ENCODE measurements at regions not wholly inside any gene's neighbourhood (a gene's known extent, or its start where the extent isn't known, plus 50 kb on each side); places are given as distances from the start of the nearest gene placed in this dataset.
"Not testable (repeated sequence)": the region's sequence is repeated elsewhere in the genome, so short reads cannot be mapped to it uniquely, and the experiment has no call there.

DNA sequence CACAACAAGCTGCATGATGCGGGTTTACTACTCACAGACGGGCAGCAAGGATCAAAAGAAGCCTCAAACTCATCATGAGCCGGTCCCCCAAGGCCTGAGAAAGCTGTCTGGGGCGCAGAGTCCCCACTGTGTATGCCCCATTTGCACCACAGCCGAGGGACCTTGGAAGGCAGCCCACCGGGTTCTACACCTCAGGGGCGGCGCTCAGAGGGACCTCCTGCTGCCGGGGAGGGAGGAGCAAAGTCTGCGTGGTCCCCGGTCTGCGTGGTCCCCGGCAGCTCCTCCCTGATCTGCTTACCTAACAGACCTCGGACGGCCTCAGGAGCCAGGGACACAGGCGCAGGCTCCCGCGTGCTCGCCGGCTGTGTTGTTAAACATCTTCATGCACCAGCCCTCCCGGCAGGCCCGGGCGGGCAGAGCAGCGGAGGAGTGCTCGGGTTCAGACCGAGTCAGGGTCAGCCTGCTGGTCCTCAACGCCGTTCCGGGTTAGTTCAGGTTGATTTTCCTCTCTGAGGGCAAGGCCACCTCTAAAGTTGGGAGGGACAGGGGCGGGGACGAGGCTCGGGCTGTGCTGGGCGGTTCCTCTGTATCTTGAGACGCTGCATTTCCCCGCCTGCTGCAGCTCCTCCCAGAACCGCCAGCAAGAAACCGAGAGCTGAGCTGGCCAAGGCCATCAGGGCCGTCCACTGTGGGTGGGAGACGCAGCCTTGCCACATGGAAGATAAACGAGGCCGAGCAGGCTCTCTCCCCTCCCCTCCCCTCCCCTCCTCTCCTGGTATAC lies 74.6 kb downstream of the MRPL36 start:
- Mint-ChIP-seq H3K4me1 (no peaks in the 10 kb centered on the region), H3K4me3 (no peak overlapping the region), H3K27ac (no peak overlapping the region), H3K9me3 (peaks cover 5% of the 10 kb centered on the region), H3K27me3 (peaks cover 62% of the 10 kb centered on the region), H3K36me3 (no peaks in the 10 kb centered on the region)
- ATAC-seq: no peak

DNA sequence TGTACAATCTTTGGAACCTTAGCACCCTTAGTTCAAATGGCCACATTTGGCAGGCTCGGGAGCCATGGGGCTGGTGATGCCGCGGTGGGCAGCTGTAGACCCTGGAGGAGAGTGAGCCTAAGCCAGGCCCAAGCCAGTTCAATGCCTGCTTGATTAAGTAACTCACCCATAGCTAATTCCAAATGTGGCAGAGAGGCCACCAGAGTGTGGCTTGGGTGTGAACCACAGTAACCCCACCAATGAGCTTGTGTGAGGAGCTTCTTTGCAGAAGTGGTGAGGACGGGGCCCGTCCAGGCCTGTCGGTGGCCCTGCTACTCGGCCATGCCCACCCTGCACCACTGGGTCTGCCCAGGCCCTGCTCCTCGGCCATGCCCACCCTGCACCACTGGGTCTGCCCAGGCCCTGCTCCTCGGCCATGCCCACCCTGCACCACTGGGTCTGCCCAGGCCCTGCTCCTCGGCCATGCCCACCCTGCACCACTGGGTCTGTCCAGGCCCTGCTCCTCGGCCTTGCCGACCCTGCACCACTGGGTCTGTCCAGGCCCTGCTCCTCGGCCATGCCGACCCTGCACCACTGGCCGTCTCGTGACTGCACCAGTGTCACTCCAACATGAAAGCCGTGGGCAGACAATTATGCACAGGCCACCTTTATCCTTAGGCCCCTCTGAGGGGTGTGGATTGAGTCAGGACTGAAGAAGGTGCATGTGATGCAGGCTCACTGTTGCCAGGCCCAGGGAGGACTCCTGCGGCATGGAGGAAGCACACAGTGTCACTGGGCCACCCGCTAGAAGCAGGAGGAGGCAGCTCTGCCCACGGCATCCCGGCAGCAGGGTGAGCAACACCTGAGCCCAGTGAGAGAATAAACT lies 75.4 kb downstream of the MRPL36 start:
- H3K4me3 Mint-ChIP-seq: no peak overlapping the region
- H3K27ac Mint-ChIP-seq: no peak overlapping the region
- peaks cover 60% of the 10 kb centered on the region for H3K27me3 Mint-ChIP-seq
- H3K36me3 Mint-ChIP-seq: no peaks in the 10 kb centered on the region
- H3K4me1 Mint-ChIP-seq: no peaks in the 10 kb centered on the region
- H3K9me3 Mint-ChIP-seq: peaks cover 10% of the 10 kb centered on the region
- no peak for ATAC-seq

DNA sequence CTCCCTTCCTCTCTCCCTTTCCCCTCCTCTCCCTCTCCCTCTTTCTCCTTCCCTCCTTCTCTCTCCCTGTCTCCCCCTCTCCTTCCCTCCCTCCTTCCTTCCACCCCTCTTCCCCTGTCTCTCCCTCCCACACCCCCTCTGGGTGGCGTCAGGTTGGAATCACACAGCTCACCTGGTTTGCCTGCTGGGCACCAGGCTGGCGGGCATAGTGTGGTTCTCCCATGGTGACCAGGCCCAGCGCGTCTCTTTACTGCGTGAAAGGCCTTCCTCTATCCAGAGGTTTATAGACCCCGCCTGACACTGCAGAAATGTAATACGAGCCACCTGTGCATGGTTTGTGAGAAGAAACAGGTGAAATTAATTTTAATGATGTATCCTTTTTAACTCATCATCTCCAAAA lies 76.2 kb downstream of the MRPL36 start:
- Mint-ChIP-seq H3K36me3 (no peaks in the 10 kb centered on the region), H3K27me3 (peaks cover 60% of the 10 kb centered on the region), H3K4me1 (no peaks in the 10 kb centered on the region), H3K4me3 (no peak overlapping the region), H3K9me3 (peaks cover 13% of the 10 kb centered on the region), H3K27ac (no peak overlapping the region)
- no peak for ATAC-seq

DNA sequence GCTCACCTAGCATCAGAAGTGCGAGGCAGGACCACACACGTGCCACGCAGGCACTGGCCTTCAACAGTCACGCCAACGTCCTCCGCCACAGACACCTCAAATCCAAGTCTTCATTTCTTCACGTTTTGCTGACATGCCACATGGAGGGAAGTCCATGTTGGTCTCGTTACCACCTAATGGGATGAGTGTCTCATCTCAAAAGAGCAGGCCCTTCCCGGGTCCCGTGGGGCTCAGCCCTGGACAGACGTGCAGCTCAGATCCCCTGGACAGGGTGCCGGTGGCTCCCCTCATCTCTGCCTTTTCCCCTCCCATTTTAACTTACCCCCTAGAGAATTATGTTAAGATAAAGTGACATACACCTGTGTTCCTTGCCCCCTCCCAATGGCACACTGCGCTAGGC lies 76.8 kb downstream of the MRPL36 start:
- ATAC-seq: no peak
- H3K27ac Mint-ChIP-seq: no peak overlapping the region
- H3K4me3 Mint-ChIP-seq: no peak overlapping the region
- H3K36me3 Mint-ChIP-seq: no peaks in the 10 kb centered on the region
- H3K27me3 Mint-ChIP-seq: peaks cover 54% of the 10 kb centered on the region
- H3K9me3 Mint-ChIP-seq: peaks cover 17% of the 10 kb centered on the region
- no peaks in the 10 kb centered on the region for H3K4me1 Mint-ChIP-seq

DNA sequence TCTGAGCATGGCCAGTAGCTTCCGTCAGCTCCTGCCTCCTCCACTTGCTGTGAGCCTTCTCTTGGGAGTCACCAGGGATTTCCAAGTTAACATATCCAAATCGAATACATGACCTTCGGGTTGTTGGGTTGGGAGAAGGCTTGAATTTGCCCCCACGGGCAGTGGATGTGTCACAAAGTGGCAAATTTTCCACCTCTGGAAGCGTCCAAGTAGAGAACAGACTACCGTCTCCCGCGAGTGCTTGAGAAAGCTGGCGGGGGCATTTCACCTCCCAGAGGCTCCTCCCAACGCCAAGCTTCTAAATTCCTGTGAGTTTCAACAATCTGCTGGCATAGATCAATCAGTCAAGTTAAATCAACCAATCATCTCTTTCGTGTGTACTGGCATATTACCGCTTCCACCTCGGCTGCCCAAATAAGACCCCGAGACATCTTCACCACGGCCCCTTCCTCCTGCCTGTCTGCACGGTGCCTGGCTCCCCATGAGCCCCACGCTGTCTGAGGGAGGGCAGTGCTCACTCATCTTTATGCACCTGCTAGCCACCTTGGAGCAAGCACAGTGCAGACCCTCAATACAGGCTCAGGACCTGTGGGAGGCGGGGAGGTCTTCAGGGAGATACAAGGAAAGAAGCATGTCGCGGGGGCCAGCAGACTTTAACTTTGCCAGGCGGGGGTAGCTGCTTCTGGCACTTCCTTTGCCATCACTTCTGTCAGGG lies 79.1 kb downstream of the MRPL36 start:
- H3K27me3 Mint-ChIP-seq: peaks cover 31% of the 10 kb centered on the region
- ATAC-seq: no peak
- H3K4me1 Mint-ChIP-seq: no peaks in the 10 kb centered on the region
- no peak overlapping the region for H3K27ac Mint-ChIP-seq
- H3K4me3 Mint-ChIP-seq: no peak overlapping the region
- H3K9me3 Mint-ChIP-seq: peaks cover 17% of the 10 kb centered on the region
- no peaks in the 10 kb centered on the region for H3K36me3 Mint-ChIP-seq

DNA sequence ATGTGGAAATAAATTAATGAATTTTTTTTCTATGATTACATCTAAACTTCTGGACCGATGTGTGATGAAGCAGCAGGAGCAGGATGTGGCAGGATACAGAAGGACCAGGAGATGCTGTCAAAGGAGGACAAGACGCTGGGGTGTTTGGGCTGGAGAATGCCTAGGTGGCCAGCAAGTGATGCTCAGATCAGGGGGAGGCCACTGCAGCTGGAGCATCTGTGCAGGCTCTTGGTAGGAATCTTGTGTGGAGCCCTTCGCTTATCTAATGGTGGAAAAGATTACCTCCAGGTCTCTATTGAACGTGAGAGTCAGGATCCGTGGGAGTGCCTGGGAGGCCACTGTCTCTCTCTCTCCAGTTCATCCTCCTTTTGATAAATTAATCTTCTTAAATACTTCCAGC lies 79.8 kb downstream of the MRPL36 start:
- no peak for ATAC-seq
- peaks cover 24% of the 10 kb centered on the region for H3K27me3 Mint-ChIP-seq
- H3K4me3 Mint-ChIP-seq: no peak overlapping the region
- peaks cover 17% of the 10 kb centered on the region for H3K9me3 Mint-ChIP-seq
- no peaks in the 10 kb centered on the region for H3K36me3 Mint-ChIP-seq
- no peak overlapping the region for H3K27ac Mint-ChIP-seq
- no peaks in the 10 kb centered on the region for H3K4me1 Mint-ChIP-seq

DNA sequence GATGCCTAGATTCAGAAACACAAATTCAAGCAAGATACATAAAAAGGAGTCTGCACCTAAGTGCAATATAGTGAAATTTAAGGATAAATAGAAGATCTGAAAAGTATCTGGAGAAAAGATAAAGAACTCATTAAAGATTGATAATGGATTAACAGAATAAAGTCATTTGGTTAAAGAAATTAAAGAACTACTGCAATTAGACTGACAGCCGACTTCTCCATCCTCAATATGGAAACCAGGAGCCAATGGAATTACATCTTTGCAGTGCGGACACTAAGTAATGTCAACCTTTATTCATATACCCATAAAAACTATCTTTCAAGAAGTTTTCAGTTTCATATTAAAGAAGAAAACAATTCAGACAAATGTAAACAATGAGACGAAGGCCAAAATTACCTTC lies 81.0 kb downstream of the MRPL36 start:
- Mint-ChIP-seq H3K36me3 (no peaks in the 10 kb centered on the region), H3K9me3 (peaks cover 17% of the 10 kb centered on the region), H3K4me3 (no peak overlapping the region), H3K27me3 (peaks cover 12% of the 10 kb centered on the region), H3K27ac (no peak overlapping the region), H3K4me1 (no peaks in the 10 kb centered on the region)
- no peak for ATAC-seq

DNA sequence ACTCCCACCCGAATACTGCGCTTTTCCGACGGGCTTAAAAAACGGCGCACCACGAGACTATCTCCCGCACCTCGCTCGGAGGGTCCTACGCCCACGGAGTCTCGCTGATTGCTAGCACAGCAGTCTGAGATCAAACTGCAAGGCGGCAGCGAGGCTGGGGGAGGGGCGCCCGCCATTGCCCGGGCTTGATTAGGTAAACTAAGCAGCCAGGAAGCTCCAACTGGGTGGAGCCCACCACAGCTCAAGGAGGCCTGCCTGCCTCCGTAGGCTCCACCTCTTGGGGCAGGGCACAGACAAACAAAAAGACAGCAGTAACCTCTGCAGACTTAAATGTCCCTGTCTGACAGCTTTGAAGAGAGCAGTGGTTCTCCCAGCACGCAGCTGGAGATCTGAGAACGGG lies 89.5 kb downstream of the MRPL36 start:
- not testable (repeated sequence) for H3K9me3 Mint-ChIP-seq, ATAC-seq, H3K27ac Mint-ChIP-seq, H3K4me3 Mint-ChIP-seq, H3K36me3 Mint-ChIP-seq
- H3K27me3 Mint-ChIP-seq: peaks cover 43% of the 10 kb centered on the region
- H3K4me1 Mint-ChIP-seq: peaks cover 11% of the 10 kb centered on the region

DNA sequence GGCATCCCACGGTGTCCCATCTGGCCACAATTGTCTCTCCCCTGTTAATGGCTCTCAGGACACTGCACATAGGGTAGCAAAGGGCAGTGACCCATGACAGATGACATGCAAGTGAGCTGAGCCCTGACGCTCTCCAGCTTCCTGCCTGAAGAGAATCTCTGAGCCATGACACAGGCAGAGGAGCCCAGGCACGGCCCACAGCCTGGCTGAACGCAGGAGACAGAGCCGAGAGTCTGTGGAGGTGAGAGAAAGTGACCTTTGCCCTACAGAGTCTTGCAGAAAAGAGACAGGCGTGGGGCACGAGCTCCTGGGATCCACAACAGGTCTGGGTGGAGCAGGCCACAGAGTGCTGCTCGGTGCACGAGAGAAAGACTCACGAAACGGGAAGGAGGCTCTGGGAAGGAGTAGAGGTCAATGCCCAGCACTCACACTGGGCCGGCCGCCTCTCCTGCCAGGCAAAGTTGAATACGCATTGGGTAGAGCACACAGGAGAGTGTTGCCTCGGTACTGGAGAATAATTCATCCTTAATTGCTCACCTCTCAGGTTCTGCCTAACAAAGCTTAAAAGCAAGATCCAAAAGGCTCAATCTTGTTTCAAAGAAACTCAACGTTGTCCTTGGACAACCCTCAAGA lies 90.3 kb downstream of the MRPL36 start:
- no peak overlapping the region for H3K27ac Mint-ChIP-seq
- no peak overlapping the region for H3K4me3 Mint-ChIP-seq
- peaks cover 11% of the 10 kb centered on the region for H3K4me1 Mint-ChIP-seq
- no peak for ATAC-seq
- H3K9me3 Mint-ChIP-seq: peaks cover 3% of the 10 kb centered on the region
- peaks cover 51% of the 10 kb centered on the region for H3K27me3 Mint-ChIP-seq
- H3K36me3 Mint-ChIP-seq: no peaks in the 10 kb centered on the region

DNA sequence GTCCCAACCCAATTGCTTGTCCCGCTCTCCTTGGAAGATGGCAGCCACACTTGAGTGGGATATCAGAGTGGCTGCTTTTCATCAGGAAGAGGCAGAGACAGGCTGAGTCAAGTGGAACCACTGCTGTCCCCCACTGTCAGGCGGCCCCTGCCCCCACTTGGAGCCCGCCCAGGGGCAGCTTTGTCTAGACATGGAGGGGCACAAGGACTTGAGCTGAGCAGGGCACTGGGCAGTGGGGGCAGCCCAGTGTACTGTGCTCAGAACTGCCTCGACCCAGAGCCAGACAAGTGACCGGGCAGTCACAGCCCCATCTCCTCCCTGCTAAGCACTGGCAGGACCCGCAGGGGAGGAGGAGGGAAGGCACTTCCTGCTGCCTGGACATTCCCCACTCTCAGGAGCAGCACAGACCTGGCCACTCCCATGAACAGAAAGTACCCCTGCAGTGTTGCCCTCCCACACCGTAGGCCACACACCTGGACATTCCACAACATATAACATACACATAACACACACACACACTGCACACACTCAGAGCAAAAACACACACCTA lies 91.0 kb downstream of the MRPL36 start:
- Mint-ChIP-seq H3K27ac (no peak overlapping the region), H3K36me3 (no peaks in the 10 kb centered on the region), H3K4me3 (no peak overlapping the region)

DNA sequence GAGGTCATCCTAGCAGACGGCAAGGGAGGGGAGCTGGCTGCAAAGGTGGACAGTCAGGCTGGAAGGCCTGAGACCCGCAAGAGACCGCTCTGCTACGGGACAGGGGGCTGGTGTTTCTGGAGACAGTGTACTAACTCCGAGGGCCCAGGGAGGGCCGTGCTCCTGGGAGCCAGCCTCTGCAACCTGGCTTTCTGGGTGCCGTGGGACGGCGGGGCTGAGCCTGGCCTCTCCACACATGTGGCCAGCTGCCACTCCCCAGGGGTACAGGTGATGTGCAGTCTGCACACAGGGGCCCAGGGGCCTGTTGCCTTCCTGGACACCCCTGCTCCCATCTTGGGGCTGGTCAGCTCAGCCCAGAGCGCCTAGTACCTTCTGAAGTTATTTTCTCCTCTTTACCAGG lies 92.2 kb downstream of the MRPL36 start:
- no peak overlapping the region for H3K4me3 Mint-ChIP-seq
- H3K36me3 Mint-ChIP-seq: no peaks in the 10 kb centered on the region
- peaks cover 3% of the 10 kb centered on the region for H3K9me3 Mint-ChIP-seq
- no peak for ATAC-seq
- H3K4me1 Mint-ChIP-seq: peaks cover 11% of the 10 kb centered on the region
- peaks cover 63% of the 10 kb centered on the region for H3K27me3 Mint-ChIP-seq
- H3K27ac Mint-ChIP-seq: no peak overlapping the region

More for the DNA sequence above, 91.0 kb downstream of the MRPL36 start:
- H3K4me1 Mint-ChIP-seq: peaks cover 11% of the 10 kb centered on the region
- peaks cover 54% of the 10 kb centered on the region for H3K27me3 Mint-ChIP-seq
- ATAC-seq: no peak
- peaks cover 3% of the 10 kb centered on the region for H3K9me3 Mint-ChIP-seq

DNA sequence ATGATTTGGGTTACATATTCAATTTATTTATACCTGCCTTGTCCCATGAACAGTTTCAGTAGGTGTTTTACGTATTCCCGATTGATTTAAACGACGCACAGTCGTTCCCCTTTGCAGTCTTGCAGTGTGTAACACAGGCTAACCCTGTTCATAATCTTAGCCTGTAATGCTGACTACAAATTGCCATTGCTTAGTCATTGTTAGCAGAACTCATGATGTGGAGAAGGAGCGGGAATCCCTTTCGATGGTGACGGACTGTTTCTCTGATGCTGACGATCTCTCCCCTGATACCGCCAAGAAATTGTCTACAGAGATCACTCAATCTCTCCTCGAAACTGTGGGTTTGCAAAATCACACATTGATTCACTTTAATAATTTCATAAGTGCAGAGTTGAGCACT lies 93.2 kb downstream of the MRPL36 start:
- no peak overlapping the region for H3K27ac Mint-ChIP-seq
- H3K4me3 Mint-ChIP-seq: no peak overlapping the region
- H3K36me3 Mint-ChIP-seq: no peaks in the 10 kb centered on the region
- peaks cover 3% of the 10 kb centered on the region for H3K9me3 Mint-ChIP-seq
- peaks cover 11% of the 10 kb centered on the region for H3K4me1 Mint-ChIP-seq
- ATAC-seq: no peak
- H3K27me3 Mint-ChIP-seq: peaks cover 74% of the 10 kb centered on the region

DNA sequence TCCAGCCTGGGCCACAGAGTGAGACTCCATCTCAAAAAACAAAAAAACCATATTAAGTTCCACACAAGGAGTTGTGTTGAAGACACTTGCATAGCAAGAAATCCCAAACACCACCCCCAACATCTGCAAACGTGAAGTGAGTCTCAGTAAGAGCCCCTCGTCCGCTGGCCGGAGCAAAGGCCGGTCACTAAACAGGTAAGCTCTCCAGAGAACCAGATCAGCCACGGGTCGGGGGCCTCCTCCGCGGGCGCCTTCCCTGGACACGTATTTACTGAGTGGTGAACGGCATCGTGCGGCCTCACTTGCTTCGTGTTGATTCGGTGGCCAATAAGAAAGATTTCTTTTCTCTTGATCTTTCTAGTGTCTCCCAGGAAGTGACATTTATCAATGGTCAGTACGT lies 93.6 kb downstream of the MRPL36 start:
- ATAC-seq: no peak
- Mint-ChIP-seq H3K4me3 (no peak overlapping the region), H3K27me3 (peaks cover 78% of the 10 kb centered on the region), H3K36me3 (no peaks in the 10 kb centered on the region), H3K4me1 (peaks cover 11% of the 10 kb centered on the region), H3K9me3 (peaks cover 3% of the 10 kb centered on the region), H3K27ac (no peak overlapping the region)

DNA sequence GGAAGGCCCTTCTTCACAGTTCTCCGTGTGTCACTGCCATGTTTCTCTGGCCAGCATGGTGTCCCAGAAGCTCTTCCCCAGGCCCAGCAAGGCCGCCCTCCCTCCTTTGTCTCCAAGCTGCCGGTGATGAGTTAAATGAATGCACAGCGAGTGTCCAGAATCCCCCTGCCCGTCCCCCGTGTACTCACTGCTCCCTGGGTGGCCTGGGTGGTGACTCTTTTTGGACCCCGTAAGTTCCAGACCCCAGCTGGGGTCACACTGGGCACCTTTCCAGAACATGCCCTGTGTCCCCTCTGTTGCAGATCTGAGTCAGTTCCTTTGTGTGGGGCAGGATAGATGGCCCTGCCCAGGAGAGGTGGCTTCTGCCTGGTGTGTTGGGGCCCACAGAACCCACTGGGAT lies 95.0 kb downstream of the MRPL36 start:
- peaks cover 3% of the 10 kb centered on the region for H3K9me3 Mint-ChIP-seq
- H3K36me3 Mint-ChIP-seq: no peaks in the 10 kb centered on the region
- peaks cover 9% of the 10 kb centered on the region for H3K4me1 Mint-ChIP-seq
- peaks cover 88% of the 10 kb centered on the region for H3K27me3 Mint-ChIP-seq
- no peak overlapping the region for H3K27ac Mint-ChIP-seq
- ATAC-seq: no peak
- H3K4me3 Mint-ChIP-seq: no peak overlapping the region

DNA sequence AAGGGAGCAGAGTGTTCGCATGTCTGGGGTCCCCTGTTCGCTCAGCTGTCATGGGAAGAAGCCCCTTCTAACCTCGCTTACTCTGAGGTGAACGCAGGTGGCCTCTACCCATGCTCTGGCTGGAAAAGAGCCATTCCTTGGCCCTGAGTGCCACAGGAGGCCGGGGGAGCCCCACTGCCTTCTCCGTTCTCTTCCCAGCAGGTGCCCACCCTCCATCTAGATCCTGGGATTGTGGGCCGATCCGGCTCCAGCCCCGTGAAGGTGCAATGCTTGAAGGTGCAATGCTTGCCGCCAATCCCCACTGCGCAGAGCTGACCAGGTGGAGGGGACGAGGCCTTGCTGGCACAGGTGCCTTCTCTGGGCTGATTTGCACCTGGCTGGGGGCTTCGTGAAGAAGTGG lies 95.4 kb downstream of the MRPL36 start:
- peaks cover 5% of the 10 kb centered on the region for H3K4me1 Mint-ChIP-seq
- H3K4me3 Mint-ChIP-seq: no peak overlapping the region
- no peaks in the 10 kb centered on the region for H3K36me3 Mint-ChIP-seq
- peaks cover 88% of the 10 kb centered on the region for H3K27me3 Mint-ChIP-seq
- H3K27ac Mint-ChIP-seq: no peak overlapping the region
- no peak for ATAC-seq
- H3K9me3 Mint-ChIP-seq: peaks cover 3% of the 10 kb centered on the region

Measured in stimulated activated memory B cell treated with anti-CD40 and anti-IgM and Interleukin-4, amounts not matched to agents 10 μg/mL and 1 μg/mL and 100 μg/mL, for 72 hours (primary cell).